Chondrocyte (in vitro differentiated cells): ENCODE measurements at regions not wholly inside any gene's neighbourhood (a gene's known extent, or its start where the extent isn't known, plus 50 kb on each side); places are given as distances from the start of the nearest gene placed in this dataset.

Source experiments
- DNase-seq: peaks from one replicate; pipeline ENCODE4 v3.0.0; 2021; ENCODE audit warnings: mixed read lengths, low spot score
- H3K27ac Mint-ChIP-seq: one replicate; pipeline ENCODE4 v1.8.0; 2021; ENCODE audit warnings: mild to moderate bottlenecking, moderate library complexity, mixed read lengths; ENCODE audit not compliant: unreplicated experiment
- H3K27me3 Mint-ChIP-seq: 2 replicates; pipeline ENCODE4 v1.8.0; 2021; ENCODE audit warnings: low read depth, mixed read lengths
- H3K36me3 Mint-ChIP-seq: 2 replicates; pipeline ENCODE4 v1.8.0; 2021; ENCODE audit warnings: low read depth, mixed read lengths
- H3K4me1 Mint-ChIP-seq: 2 replicates; pipeline ENCODE4 v1.8.0; 2021; ENCODE audit warnings: low read depth, mild to moderate bottlenecking, mixed read lengths
- H3K4me3 Mint-ChIP-seq: one replicate; pipeline ENCODE4 v1.8.0; 2021; ENCODE audit warnings: mild to moderate bottlenecking, moderate library complexity, mixed read lengths; ENCODE audit not compliant: unreplicated experiment
- H3K9me3 Mint-ChIP-seq: 2 replicates; pipeline ENCODE4 v1.8.0; 2021; ENCODE audit warnings: low read depth, mixed read lengths
- CTCF ChIP-seq: fragments of 200-600 bp; sonication (generic); IDR thresholded peaks from 2 replicates; pipeline ENCODE4 v1.5.0; 2021; ENCODE audit warnings: antibody characterized with exemption, mild to moderate bottlenecking, moderate library complexity

GRCh38 chr3:151990696-151991376 is 117.4 kb downstream of the SUCNR1 start:
- no peak for DNase-seq
- no peaks in the 10 kb centered on the region for H3K9me3 Mint-ChIP-seq
- no peak for TF ChIP-seq CTCF

GRCh38 chr3:151992326-151993041 is 119.0 kb downstream of the SUCNR1 start:
- no peak for TF ChIP-seq CTCF
- no peak for DNase-seq
- no peaks in the 10 kb centered on the region for H3K27me3 Mint-ChIP-seq
- H3K36me3 Mint-ChIP-seq, result no peaks in the 10 kb centered on the region
- H3K4me1 Mint-ChIP-seq, result peaks cover 4% of the 10 kb centered on the region
- no peaks in the 10 kb centered on the region for H3K9me3 Mint-ChIP-seq
- H3K27ac Mint-ChIP-seq, result no peak overlapping the region
- H3K4me3 Mint-ChIP-seq, result no peak overlapping the region

More at GRCh38 chr3:151990696-151991376, 117.4 kb downstream of the SUCNR1 start:
- H3K27ac Mint-ChIP-seq, result no peak overlapping the region
- no peak overlapping the region for H3K4me3 Mint-ChIP-seq
- no peaks in the 10 kb centered on the region for H3K27me3 Mint-ChIP-seq
- H3K36me3 Mint-ChIP-seq, result no peaks in the 10 kb centered on the region
- peaks cover 4% of the 10 kb centered on the region for H3K4me1 Mint-ChIP-seq

DNA sequence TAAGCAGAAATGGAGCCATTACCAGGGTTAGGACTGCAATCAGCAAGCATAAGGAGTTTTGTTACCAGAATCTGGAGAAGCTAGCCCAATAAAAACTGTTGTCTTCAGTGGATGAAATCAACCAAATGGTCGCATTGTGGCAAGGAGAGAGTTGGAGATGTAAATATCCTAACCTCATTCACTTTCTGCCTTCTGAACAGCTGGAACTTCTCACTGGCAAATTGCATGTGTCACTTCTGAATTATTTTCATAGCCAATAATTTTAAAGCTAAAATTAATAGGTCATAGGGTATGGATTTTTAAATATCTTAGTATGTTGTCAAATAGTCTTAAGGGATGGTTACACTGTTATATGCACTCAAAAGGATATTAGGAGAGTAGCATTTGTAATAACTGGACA is 121.6 kb downstream of the SUCNR1 start:
- Mint-ChIP-seq H3K4me3 (no peak overlapping the region), H3K36me3 (no peaks in the 10 kb centered on the region), H3K27me3 (no peaks in the 10 kb centered on the region), H3K4me1 (no peaks in the 10 kb centered on the region), H3K9me3 (no peaks in the 10 kb centered on the region), H3K27ac (no peak overlapping the region)
- no peak for DNase-seq
- TF ChIP-seq CTCF, result no peak

- TF ChIP-seq CTCF, result no peak
- no peak overlapping the region for H3K4me3 Mint-ChIP-seq
- no peaks in the 10 kb centered on the region for H3K4me1 Mint-ChIP-seq
- DNase-seq, result no peak
- no peaks in the 10 kb centered on the region for H3K9me3 Mint-ChIP-seq
- no peak overlapping the region for H3K27ac Mint-ChIP-seq
- no peaks in the 10 kb centered on the region for H3K36me3 Mint-ChIP-seq
- no peaks in the 10 kb centered on the region for H3K27me3 Mint-ChIP-seq
Observed at GRCh38 chr3:151998744-151999143, 125.3 kb downstream of the SUCNR1 start.

DNA sequence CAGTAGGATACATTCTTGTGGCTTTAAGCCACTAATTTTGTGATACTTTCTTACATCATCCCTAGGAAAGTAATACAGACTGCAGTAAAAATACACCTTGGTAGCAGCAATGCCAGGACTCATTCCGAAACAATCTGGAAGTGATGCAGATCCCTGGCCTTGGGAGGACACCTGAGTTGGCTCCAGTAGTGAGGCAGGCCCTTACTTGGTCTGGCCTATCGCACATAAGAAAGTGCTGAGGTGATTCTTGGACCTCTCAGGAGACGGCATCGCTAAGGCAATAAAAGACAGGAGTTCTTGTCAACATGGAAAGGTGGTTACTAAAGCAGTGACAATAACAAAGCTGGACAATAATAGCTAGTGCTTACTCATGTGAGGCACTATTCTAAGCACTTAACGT is 126.5 kb downstream of the SUCNR1 start:
- no peak for DNase-seq

More for the DNA sequence above, 126.5 kb downstream of the SUCNR1 start:
- no peak for TF ChIP-seq CTCF
- H3K4me1 Mint-ChIP-seq, result no peaks in the 10 kb centered on the region
- H3K9me3 Mint-ChIP-seq, result no peaks in the 10 kb centered on the region
- no peaks in the 10 kb centered on the region for H3K27me3 Mint-ChIP-seq
- no peaks in the 10 kb centered on the region for H3K36me3 Mint-ChIP-seq
- H3K27ac Mint-ChIP-seq, result no peak overlapping the region
- no peak overlapping the region for H3K4me3 Mint-ChIP-seq
